ENCODE measurements at regions not wholly inside any gene's neighbourhood (a gene's known extent, or its start where the extent isn't known, plus 50 kb on each side); places are given as distances from the start of the nearest gene placed in this dataset.

- TF ChIP-seq, protein P1, sequence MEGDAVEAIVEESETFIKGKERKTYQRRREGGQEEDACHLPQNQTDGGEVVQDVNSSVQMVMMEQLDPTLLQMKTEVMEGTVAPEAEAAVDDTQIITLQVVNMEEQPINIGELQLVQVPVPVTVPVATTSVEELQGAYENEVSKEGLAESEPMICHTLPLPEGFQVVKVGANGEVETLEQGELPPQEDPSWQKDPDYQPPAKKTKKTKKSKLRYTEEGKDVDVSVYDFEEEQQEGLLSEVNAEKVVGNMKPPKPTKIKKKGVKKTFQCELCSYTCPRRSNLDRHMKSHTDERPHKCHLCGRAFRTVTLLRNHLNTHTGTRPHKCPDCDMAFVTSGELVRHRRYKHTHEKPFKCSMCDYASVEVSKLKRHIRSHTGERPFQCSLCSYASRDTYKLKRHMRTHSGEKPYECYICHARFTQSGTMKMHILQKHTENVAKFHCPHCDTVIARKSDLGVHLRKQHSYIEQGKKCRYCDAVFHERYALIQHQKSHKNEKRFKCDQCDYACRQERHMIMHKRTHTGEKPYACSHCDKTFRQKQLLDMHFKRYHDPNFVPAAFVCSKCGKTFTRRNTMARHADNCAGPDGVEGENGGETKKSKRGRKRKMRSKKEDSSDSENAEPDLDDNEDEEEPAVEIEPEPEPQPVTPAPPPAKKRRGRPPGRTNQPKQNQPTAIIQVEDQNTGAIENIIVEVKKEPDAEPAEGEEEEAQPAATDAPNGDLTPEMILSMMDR (IDR thresholded peaks at IDR 0.05), result no peak
- TF ChIP-seq POLR2A (IDR thresholded peaks at IDR 0.05; ENCODE audit: low read depth) (no peak), EP300 (IDR thresholded peaks at IDR 0.05) (no peak)
Observed at GRCh38 chr9:135209136-135209535, 121.7 kb downstream of the OLFM1 start.
